NCI-H748 (cell line): ENCODE measurements at regions not wholly inside any gene's neighbourhood (a gene's known extent, or its start where the extent isn't known, plus 50 kb on each side); places are given as distances from the start of the nearest gene placed in this dataset.

Source experiments
- DNase-seq: peaks from one replicate; lab custom pipeline; 2025; ENCODE audit not compliant: unreplicated experiment; lab: John Stamatoyannopoulos, UW

DNA sequence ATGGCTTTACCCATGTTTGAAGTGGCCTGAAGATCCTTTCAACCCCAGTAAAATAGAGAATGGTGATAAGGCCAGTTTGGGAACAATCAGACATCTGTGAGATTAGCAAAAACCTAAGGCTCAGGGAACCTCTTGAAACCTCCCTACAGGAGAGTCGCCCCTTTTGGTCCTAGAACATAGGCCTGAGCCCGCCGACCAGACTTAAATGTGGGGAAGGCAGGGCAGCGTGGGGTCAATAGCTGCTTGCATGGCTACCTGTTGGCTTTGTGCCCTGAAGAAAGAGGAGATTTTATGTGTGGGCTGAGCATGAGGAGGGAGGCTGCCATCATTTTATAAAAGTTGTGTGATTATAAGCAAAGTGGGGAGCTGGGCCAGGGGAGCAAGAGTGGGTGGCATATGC lies 97.6 kb upstream of the TBX20 start:
- DNase-seq, result no peak

DNA sequence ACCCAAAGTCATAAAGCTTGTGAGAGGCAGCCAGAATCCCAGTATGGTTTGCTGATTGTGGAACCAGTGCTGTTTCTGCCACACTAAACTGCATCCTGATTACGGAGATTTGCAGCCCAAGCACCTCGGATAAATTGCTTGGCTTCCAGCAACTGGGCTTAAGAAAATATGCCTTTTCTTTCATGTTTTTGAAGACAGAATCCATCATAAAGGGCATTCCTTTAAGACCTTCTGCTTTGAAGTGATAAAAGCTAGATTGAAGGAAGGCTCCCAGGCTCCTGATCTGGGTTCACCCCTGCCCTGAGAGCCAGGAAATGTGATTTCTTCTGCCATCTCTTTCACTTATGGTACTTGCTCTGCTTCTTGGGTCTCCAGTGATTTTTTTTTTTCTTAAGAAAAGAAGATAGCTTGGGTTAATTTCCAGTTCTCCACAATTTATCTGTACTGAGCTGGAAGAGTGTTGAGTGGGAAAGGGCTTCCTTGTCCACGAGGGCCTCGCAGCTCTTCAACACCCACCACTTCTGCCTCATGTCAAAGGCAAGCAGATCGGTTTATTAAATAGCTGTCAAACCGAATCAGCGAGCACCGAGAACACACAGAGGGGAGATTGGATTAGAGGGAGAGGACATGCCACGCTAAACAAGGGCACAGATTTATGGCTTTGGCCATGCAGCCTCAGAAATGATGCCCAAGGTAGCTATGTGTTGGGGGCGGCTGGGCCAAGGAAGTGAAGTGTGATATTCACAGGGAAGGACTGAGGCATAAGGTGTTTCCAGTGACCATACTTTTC lies 94.9 kb upstream of the TBX20 start:
- DNase-seq, result no peak

- no peak for DNase-seq
These were observed 88.9 kb upstream of the TBX20 start for GRCh38 chr7:35342786-35343185.

- DNase-seq, result no peak
These were observed 85.9 kb upstream of the TBX20 start for GRCh38 chr7:35339811-35340210.

DNA sequence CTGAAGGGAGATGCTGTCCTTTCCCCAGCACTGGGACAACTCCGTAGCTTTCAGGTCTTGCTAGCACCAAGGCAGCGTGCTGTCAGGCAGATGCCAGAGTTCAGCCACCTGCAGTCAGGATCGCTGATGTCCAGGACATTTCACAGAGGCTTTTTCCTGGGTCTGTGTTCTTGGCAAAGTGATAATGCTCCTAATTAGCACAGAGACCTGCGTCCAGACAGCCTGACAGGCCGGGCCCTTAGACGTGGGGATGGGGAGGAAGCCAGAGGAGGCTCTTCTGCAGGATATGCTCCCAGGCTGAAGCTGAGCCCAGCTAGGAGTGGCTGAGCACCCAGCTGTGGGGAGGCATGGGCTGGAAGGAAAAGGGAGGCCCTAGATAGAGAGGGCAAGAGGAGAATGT lies 82.5 kb upstream of the TBX20 start:
- no peak for DNase-seq

DNA sequence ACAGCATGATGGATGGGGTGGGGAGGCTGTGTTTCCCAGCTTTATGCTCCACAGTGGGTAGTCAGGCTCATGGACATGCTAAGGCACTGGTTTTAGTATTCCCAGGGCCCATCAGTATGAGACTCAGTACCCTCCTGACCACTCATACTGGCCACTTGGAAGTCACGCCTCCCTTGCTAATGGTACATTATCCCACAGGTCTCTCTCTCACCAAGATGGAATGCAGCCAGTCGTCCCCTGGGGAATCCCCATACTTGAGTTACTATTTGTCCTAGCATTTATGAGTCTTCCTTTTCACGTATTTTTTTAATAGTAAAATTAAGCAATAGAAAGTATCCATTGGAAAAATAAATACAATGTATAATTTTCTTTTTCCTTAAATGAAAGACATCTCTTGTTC lies 80.6 kb upstream of the TBX20 start:
- no peak for DNase-seq

- DNase-seq, result no peak
These were observed 79.4 kb upstream of the TBX20 start for GRCh38 chr7:35333265-35333664.

GRCh38 chr7:35331730-35332678 lies 78.1 kb upstream of the TBX20 start:
- no peak for DNase-seq

DNA sequence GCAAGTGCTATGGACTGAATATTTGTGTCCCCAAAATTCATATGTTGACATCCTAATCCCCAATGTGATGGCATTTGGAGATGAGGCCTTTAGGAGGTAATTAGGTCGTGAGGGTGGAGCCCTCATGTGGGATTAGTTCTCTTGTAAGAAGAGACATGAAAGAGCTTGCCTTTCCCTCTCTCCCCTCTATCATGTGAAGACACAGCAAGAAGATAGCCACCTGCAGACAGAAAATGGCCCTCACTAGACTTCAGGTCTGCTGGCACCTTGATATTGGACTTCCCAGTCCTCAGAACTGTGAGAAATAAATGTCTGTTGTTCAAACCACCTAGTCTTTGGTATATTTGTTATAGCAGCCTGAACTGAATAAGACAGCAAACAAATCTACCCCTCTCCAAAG lies 75.1 kb upstream of the TBX20 start:
- no peak for DNase-seq

- no peak for DNase-seq
These were observed 65.7 kb upstream of the TBX20 start for GRCh38 chr7:35319606-35320005.

DNA sequence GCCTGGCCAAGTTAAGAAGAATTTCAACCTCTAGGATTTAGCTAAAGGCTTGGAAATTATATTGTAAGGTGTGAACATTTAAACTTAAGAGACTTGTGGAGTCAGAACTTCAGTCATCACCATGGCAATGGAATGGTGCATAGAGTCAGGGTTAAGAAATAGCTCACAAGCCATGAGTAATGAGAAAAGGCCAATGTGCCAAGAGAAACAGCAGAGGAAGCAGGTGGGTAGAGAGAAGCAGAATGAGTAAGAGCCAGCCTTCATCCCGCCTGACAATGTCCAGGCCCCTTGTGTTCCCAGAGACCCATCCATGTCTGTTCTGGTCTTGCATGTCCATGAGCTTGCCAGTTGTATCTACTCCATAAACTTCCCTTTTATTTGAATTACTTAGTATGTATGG lies 62.6 kb upstream of the TBX20 start:
- no peak for DNase-seq

DNA sequence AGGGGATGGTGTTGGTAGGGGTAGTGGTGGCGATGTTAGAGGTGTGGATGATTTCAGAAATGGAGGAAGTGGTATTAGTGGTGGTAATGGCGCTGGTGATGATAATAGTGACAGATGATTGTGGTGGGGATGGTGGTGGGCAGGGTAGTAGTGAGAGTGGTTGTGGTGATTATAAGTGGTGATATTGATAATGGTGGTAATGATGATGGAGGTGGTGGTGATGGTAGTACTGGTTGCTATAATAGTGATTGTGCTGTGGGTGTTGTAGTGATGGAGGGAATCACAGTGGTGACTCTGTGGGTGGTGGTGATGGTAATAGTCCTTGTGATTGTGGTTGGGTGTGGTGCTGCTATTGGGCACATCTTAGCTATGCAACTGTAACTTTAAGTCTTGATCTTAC lies 61.6 kb upstream of the TBX20 start:
- no peak for DNase-seq

- DNase-seq, result no peak
These were observed 60.5 kb upstream of the TBX20 start for GRCh38 chr7:35314354-35314753.

GRCh38 chr7:35313575-35313974 lies 59.7 kb upstream of the TBX20 start:
- DNase-seq, result no peak
